ENCODE measurements at regions not wholly inside any gene's neighbourhood (a gene's known extent, or its start where the extent isn't known, plus 50 kb on each side); places are given as distances from the start of the nearest gene placed in this dataset.

GRCh38 chr2:153134725-153135124 is 343.8 kb downstream of the RPRM start:
- TF ChIP-seq EP300 (IDR thresholded peaks at IDR 0.05): no peak
- TF ChIP-seq POLR2A (IDR thresholded peaks at IDR 0.05): no peak
- no peak for TF ChIP-seq POLR2AphosphoS5 (IDR thresholded peaks at IDR 0.05)
- Histone ChIP-seq H3K27ac (no peak overlapping the region), H3K4me3 (no peak overlapping the region), H3K9me3 (no peaks in the 10 kb centered on the region), H3K36me3 (no peaks in the 10 kb centered on the region), H3K27me3 (no peaks in the 10 kb centered on the region), H3K4me1 (no peaks in the 10 kb centered on the region)
- 71 to 93% methylated on average over 1 of the region's 1 CpG for WGBS, 2 donors
- DNase-seq (no peak), ATAC-seq (ENCODE audit: low FRiP score in 2 of 2) (no peak)

DNA sequence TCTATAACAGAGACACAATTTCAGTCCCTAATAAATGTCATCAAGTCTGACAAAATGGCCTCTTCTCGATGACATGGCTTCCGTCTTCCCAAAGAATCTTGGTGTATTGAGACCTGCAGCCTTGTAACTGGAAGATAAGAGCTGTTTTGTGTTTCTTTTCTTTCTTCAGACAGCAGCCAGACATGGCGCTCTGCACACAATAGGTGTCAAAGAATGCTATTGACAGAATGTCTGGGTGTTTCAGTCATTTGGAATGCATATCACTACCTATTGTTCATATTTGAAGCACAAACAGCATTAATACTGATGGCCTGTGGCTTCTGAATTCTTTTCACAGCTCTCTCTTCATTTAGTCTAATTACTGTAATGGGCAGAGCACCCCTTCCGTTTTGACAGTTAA is 344.8 kb downstream of the RPRM start:
- no peak overlapping the region for H3K27ac ChIP-seq
- TF ChIP-seq, protein P1, sequence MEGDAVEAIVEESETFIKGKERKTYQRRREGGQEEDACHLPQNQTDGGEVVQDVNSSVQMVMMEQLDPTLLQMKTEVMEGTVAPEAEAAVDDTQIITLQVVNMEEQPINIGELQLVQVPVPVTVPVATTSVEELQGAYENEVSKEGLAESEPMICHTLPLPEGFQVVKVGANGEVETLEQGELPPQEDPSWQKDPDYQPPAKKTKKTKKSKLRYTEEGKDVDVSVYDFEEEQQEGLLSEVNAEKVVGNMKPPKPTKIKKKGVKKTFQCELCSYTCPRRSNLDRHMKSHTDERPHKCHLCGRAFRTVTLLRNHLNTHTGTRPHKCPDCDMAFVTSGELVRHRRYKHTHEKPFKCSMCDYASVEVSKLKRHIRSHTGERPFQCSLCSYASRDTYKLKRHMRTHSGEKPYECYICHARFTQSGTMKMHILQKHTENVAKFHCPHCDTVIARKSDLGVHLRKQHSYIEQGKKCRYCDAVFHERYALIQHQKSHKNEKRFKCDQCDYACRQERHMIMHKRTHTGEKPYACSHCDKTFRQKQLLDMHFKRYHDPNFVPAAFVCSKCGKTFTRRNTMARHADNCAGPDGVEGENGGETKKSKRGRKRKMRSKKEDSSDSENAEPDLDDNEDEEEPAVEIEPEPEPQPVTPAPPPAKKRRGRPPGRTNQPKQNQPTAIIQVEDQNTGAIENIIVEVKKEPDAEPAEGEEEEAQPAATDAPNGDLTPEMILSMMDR (IDR thresholded peaks at IDR 0.05): no peak
- TF ChIP-seq POLR2A (IDR thresholded peaks at IDR 0.05) (no peak), EP300 (IDR thresholded peaks at IDR 0.05) (no peak), POLR2AphosphoS5 (IDR thresholded peaks at IDR 0.05) (no peak)
- H3K27me3 ChIP-seq: no peaks in the 10 kb centered on the region
- no peaks in the 10 kb centered on the region for H3K9me3 ChIP-seq
- H3K4me3 ChIP-seq: no peak overlapping the region
- DNase-seq (no peak), ATAC-seq (ENCODE audit: low FRiP score in 2 of 2) (no peak)
- H3K4me1 ChIP-seq: no peaks in the 10 kb centered on the region
- no peaks in the 10 kb centered on the region for H3K36me3 ChIP-seq
- 82 to 83% methylated on average over 4 of the region's 4 CpGs for WGBS, 2 donors

GRCh38 chr2:153132418-153132817 is 346.1 kb downstream of the RPRM start:
- H3K9me3 ChIP-seq: no peaks in the 10 kb centered on the region
- H3K36me3 ChIP-seq: no peaks in the 10 kb centered on the region
- no peak overlapping the region for H3K27ac ChIP-seq
- DNase-seq: no peak
- TF ChIP-seq, protein P1 (IDR thresholded peaks at IDR 0.05): no peak
- TF ChIP-seq EP300 (IDR thresholded peaks at IDR 0.05): no peak
- no peak for TF ChIP-seq POLR2AphosphoS5 (IDR thresholded peaks at IDR 0.05)
- TF ChIP-seq POLR2A (IDR thresholded peaks at IDR 0.05): no peak
- H3K4me3 ChIP-seq: no peak overlapping the region
- no peaks in the 10 kb centered on the region for H3K4me1 ChIP-seq
- ATAC-seq (ENCODE audit: low FRiP score in 2 of 2): no peak
- H3K27me3 ChIP-seq: no peaks in the 10 kb centered on the region
- 82 to 91% methylated on average over 3 of the region's 3 CpGs for WGBS, 2 donors

DNA sequence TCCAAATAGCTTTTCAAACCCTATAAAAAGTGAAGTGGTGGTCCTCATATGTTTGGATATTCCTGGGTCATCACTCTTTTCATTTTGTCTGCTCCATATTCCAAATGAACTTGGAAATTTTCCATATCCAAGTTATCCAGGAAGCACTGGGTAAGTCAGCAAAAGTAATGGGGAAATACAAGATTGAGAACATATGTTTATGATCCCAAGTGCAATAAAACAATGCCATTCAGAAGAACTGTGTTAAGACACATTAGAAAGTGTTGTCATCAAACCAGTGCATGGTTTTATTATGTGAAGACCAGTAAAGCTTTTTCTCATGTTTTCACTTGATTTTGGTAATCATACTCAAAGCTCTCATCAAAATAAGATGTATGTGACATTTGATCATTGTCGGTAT is 363.4 kb downstream of the RPRM start:
- H3K27me3 ChIP-seq: no peaks in the 10 kb centered on the region

GRCh38 chr2:153110486-153110885 is 368.1 kb downstream of the RPRM start:
- ATAC-seq (ENCODE audit: low FRiP score in 2 of 2) (no peak), DNase-seq (no peak)
- H3K9me3 ChIP-seq: no peaks in the 10 kb centered on the region
- TF ChIP-seq EP300 (IDR thresholded peaks at IDR 0.05) (no peak), POLR2AphosphoS5 (IDR thresholded peaks at IDR 0.05) (no peak), POLR2A (IDR thresholded peaks at IDR 0.05) (no peak)
- TF ChIP-seq, protein P1 (IDR thresholded peaks at IDR 0.05): no peak
- H3K27ac ChIP-seq: no peak overlapping the region
- WGBS, 2 donors: 76 to 80% methylated on average over 4 of the region's 4 CpGs
- no peaks in the 10 kb centered on the region for H3K27me3 ChIP-seq
- no peak overlapping the region for H3K4me3 ChIP-seq
- no peaks in the 10 kb centered on the region for H3K36me3 ChIP-seq
- H3K4me1 ChIP-seq: no peaks in the 10 kb centered on the region

More for the DNA sequence above, 363.4 kb downstream of the RPRM start:
- TF ChIP-seq POLR2AphosphoS5 (IDR thresholded peaks at IDR 0.05) (no peak), POLR2A (IDR thresholded peaks at IDR 0.05) (no peak)
- WGBS, 2 donors: 97 to 100% methylated on average over 1 of the region's 1 CpG
- ATAC-seq (ENCODE audit: low FRiP score in 2 of 2) (no peak), DNase-seq (no peak)
- H3K4me1 ChIP-seq: no peaks in the 10 kb centered on the region
- H3K4me3 ChIP-seq: no peak overlapping the region
- H3K27ac ChIP-seq: no peak overlapping the region
- no peaks in the 10 kb centered on the region for H3K9me3 ChIP-seq
- H3K36me3 ChIP-seq: no peaks in the 10 kb centered on the region

GRCh38 chr2:153109793-153110192 is 368.8 kb downstream of the RPRM start:
- no peak for TF ChIP-seq POLR2A (IDR thresholded peaks at IDR 0.05)
- no peak for TF ChIP-seq POLR2AphosphoS5 (IDR thresholded peaks at IDR 0.05)
- no peak for TF ChIP-seq EP300 (IDR thresholded peaks at IDR 0.05)
- TF ChIP-seq, protein P1 (IDR thresholded peaks at IDR 0.05): no peak
- 75 to 86% methylated on average over 3 of the region's 3 CpGs for WGBS, 2 donors
- ATAC-seq (ENCODE audit: low FRiP score in 2 of 2) (no peak), DNase-seq (no peak)
- H3K4me1 ChIP-seq: no peaks in the 10 kb centered on the region
- H3K9me3 ChIP-seq: no peaks in the 10 kb centered on the region
- no peak overlapping the region for H3K27ac ChIP-seq
- H3K4me3 ChIP-seq: no peak overlapping the region
- no peaks in the 10 kb centered on the region for H3K36me3 ChIP-seq
- no peaks in the 10 kb centered on the region for H3K27me3 ChIP-seq
